ENCODE measurements at regions not wholly inside any gene's neighbourhood (a gene's known extent, or its start where the extent isn't known, plus 50 kb on each side); places are given as distances from the start of the nearest gene placed in this dataset.

- DNase-seq, result no peak
Measured at GRCh38 chr21:17976691-17977090, 157.5 kb upstream of the C21orf91 start.

GRCh38 chr21:17976139-17976538 is 157.0 kb upstream of the C21orf91 start:
- DNase-seq, result no peak

- DNase-seq, result no peak
Measured at GRCh38 chr21:17967319-17967718, 148.2 kb upstream of the C21orf91 start.

- no peak for DNase-seq
Measured at GRCh38 chr21:17964716-17965115, 145.6 kb upstream of the C21orf91 start.

GRCh38 chr21:17964199-17964598 is 145.0 kb upstream of the C21orf91 start:
- DNase-seq, result no peak

- no peak for DNase-seq
Measured at GRCh38 chr21:17950591-17950990, 131.4 kb upstream of the C21orf91 start.

- no peak for DNase-seq
Measured at GRCh38 chr21:17949421-17949820, 130.3 kb upstream of the C21orf91 start.

GRCh38 chr21:17947531-17947930 is 128.4 kb upstream of the C21orf91 start:
- no peak for DNase-seq

- no peak for DNase-seq
Measured at GRCh38 chr21:17931080-17931479, 111.9 kb upstream of the C21orf91 start.

GRCh38 chr21:17930093-17930492 is 110.9 kb upstream of the C21orf91 start:
- no peak for DNase-seq

GRCh38 chr21:17929510-17929909 is 110.4 kb upstream of the C21orf91 start:
- DNase-seq, result no peak

- no peak for DNase-seq
Measured at GRCh38 chr21:17925899-17926298, 106.7 kb upstream of the C21orf91 start.

- DNase-seq, result peak; percentile 9
Measured at GRCh38 chr21:17925000-17925610, 105.9 kb upstream of the C21orf91 start.

GRCh38 chr21:17921579-17922530 is 102.7 kb upstream of the C21orf91 start:
- no peak for DNase-seq

- no peak for DNase-seq
Measured at GRCh38 chr21:17915976-17916375, 96.8 kb upstream of the C21orf91 start.

GRCh38 chr21:17911628-17912027 is 92.5 kb upstream of the C21orf91 start:
- DNase-seq, result no peak

- no peak for DNase-seq
Measured at GRCh38 chr21:17903929-17904639, 84.9 kb upstream of the C21orf91 start.

- no peak for DNase-seq
Measured at GRCh38 chr21:17903029-17903806, 84.1 kb upstream of the C21orf91 start.

- no peak for DNase-seq
Measured at GRCh38 chr21:17901458-17902079, 82.4 kb upstream of the C21orf91 start.

- DNase-seq, result no peak
Measured at GRCh38 chr21:17900990-17901385, 81.8 kb upstream of the C21orf91 start.

GRCh38 chr21:17900281-17900989 is 81.3 kb upstream of the C21orf91 start:
- no peak for DNase-seq

GRCh38 chr21:17889171-17889570 is 70.0 kb upstream of the C21orf91 start:
- DNase-seq, result no peak
